Caco-2 (cell line): ENCODE measurements at regions not wholly inside any gene's neighbourhood (a gene's known extent, or its start where the extent isn't known, plus 50 kb on each side); places are given as distances from the start of the nearest gene placed in this dataset.
"Not testable (repeated sequence)": the region's sequence is repeated elsewhere in the genome, so short reads cannot be mapped to it uniquely, and the experiment has no call there.

Experiments
- BruUV-seq: library from RNA; stranded (reverse); fragments of 400-500 nt; replicated peaks from 2 replicates; lab custom pipeline; 2021; lab: Mats Ljungman, UMichigan
- CTCF ChIA-PET: fragments of 300-600 bp; sonication (Branson Sonifier 250); formaldehyde crosslinking; loops from one replicate; lab custom pipeline; 2022; ENCODE audit warnings: antibody characterized with exemption; lab: Charles Lee
- POLR2A ChIA-PET: fragments of 300-600 bp; sonication (Branson Sonifier 250); formaldehyde crosslinking; loops from one replicate; lab custom pipeline; 2022; ENCODE audit warnings: antibody characterized with exemption; lab: Charles Lee
- DNase-seq, 2 experiments: peaks; one replicate each; pipeline versions ENCODE4 v3.0.0 to v3.0.0-alpha.2; 2020 to 2022
- H3K27me3 ChIP-seq: replicated peaks from 2 replicates; pipeline ENCODE4 v1.6.0; 2011; ENCODE audit warnings: low read length; ENCODE audit not compliant: control insufficient read depth, insufficient read depth
- H3K36me3 ChIP-seq: 2 replicates; pipeline ENCODE4 v1.5.1; 2011; ENCODE audit warnings: low read length; ENCODE audit not compliant: control insufficient read depth, insufficient read depth
- H3K4me1 ChIP-seq: fragments of 250-450 bp; sonication (Bioruptor Pico); 2 replicates; pipeline ENCODE4 v1.5.1; 2020; ENCODE audit warnings: mild to moderate bottlenecking
- H3K4me3 ChIP-seq: 2 replicates; pipeline ENCODE4 v1.5.1; 2011; ENCODE audit warnings: low read depth, mild to moderate bottlenecking, control low read depth, low read length
- H3K9me3 ChIP-seq: fragments of 250-450 bp; sonication (Bioruptor Pico); 2 replicates; pipeline ENCODE4 v1.5.1; 2020; ENCODE audit warnings: mild to moderate bottlenecking, moderate library complexity
- H3K27ac Mint-ChIP-seq: one replicate; pipeline ENCODE4 v1.8.0; 2022; ENCODE audit warnings: mixed read lengths; ENCODE audit not compliant: unreplicated experiment
- H3K27me3 Mint-ChIP-seq: one replicate; pipeline ENCODE4 v1.8.0; 2022; ENCODE audit warnings: mixed read lengths; ENCODE audit not compliant: insufficient read depth, unreplicated experiment
- H3K36me3 Mint-ChIP-seq: one replicate; pipeline ENCODE4 v1.8.0; 2022; ENCODE audit warnings: mild to moderate bottlenecking, mixed read lengths; ENCODE audit not compliant: insufficient read depth, unreplicated experiment
- H3K4me1 Mint-ChIP-seq: one replicate; pipeline ENCODE4 v1.8.0; 2022; ENCODE audit warnings: low read depth, mixed read lengths; ENCODE audit not compliant: unreplicated experiment
- H3K4me3 Mint-ChIP-seq: one replicate; pipeline ENCODE4 v1.8.0; 2022; ENCODE audit warnings: mild to moderate bottlenecking, moderate library complexity, mixed read lengths; ENCODE audit not compliant: unreplicated experiment
- H3K9me3 Mint-ChIP-seq: one replicate; pipeline ENCODE4 v1.8.0; 2022; ENCODE audit warnings: mixed read lengths; ENCODE audit not compliant: unreplicated experiment
- intact Hi-C: fragments of 100-400 bp; cut with micrococcal nuclease; formaldehyde crosslinking; loops from one replicate; pipeline ENCODE4 v1.10.0; 2022; ENCODE audit not compliant: unreplicated experiment

- intact Hi-C loops, H3K27me3 ChIP-seq, BruUV-seq, H3K36me3 ChIP-seq, H3K27me3 Mint-ChIP-seq, H3K4me1 Mint-ChIP-seq, H3K4me3 ChIP-seq, H3K4me3 Mint-ChIP-seq, H3K4me1 ChIP-seq, H3K9me3 ChIP-seq, DNase-seq, H3K9me3 Mint-ChIP-seq, CTCF ChIA-PET, H3K27ac Mint-ChIP-seq, H3K36me3 Mint-ChIP-seq, POLR2A ChIA-PET: not testable (repeated sequence)
Measured at GRCh38 chr4:3983518-3984125, 217.4 kb downstream of the ADRA2C start.

- H3K27me3 ChIP-seq, H3K36me3 Mint-ChIP-seq, intact Hi-C loops, H3K4me1 ChIP-seq, H3K36me3 ChIP-seq, CTCF ChIA-PET, H3K4me3 ChIP-seq, H3K27me3 Mint-ChIP-seq, H3K4me1 Mint-ChIP-seq, H3K9me3 ChIP-seq, POLR2A ChIA-PET, H3K9me3 Mint-ChIP-seq, H3K27ac Mint-ChIP-seq, DNase-seq, BruUV-seq: not testable (repeated sequence)
- H3K4me3 Mint-ChIP-seq, result peak overlapping the region; percentile 36
Measured at GRCh38 chr4:3984796-3985195, 218.6 kb downstream of the ADRA2C start.

- H3K36me3 ChIP-seq, CTCF ChIA-PET, H3K27me3 Mint-ChIP-seq, H3K27me3 ChIP-seq, H3K4me3 ChIP-seq, BruUV-seq, H3K27ac Mint-ChIP-seq, H3K4me3 Mint-ChIP-seq, H3K36me3 Mint-ChIP-seq, H3K4me1 ChIP-seq, H3K9me3 Mint-ChIP-seq, H3K9me3 ChIP-seq, intact Hi-C loops, DNase-seq, H3K4me1 Mint-ChIP-seq, POLR2A ChIA-PET: not testable (repeated sequence)
Measured at GRCh38 chr4:3986412-3986811, 220.2 kb downstream of the ADRA2C start.

- H3K36me3 ChIP-seq, H3K9me3 ChIP-seq, H3K27me3 ChIP-seq, CTCF ChIA-PET, H3K4me3 Mint-ChIP-seq, BruUV-seq, H3K36me3 Mint-ChIP-seq, H3K4me1 Mint-ChIP-seq, H3K27me3 Mint-ChIP-seq, H3K9me3 Mint-ChIP-seq, H3K4me1 ChIP-seq, H3K27ac Mint-ChIP-seq, H3K4me3 ChIP-seq, DNase-seq, POLR2A ChIA-PET, intact Hi-C loops: not testable (repeated sequence)
Measured at GRCh38 chr4:3997386-3997785, 229.3 kb downstream of the OTOP1 start.

GRCh38 chr4:4004036-4004435 is 222.7 kb downstream of the OTOP1 start:
- H3K4me1 ChIP-seq, POLR2A ChIA-PET, H3K27me3 ChIP-seq, H3K36me3 ChIP-seq, BruUV-seq, H3K27ac Mint-ChIP-seq, H3K9me3 ChIP-seq, H3K4me3 Mint-ChIP-seq, H3K4me1 Mint-ChIP-seq, H3K4me3 ChIP-seq, H3K36me3 Mint-ChIP-seq, H3K9me3 Mint-ChIP-seq, DNase-seq, CTCF ChIA-PET, H3K27me3 Mint-ChIP-seq: not testable (repeated sequence)
- intact Hi-C loops, result loop anchor here (10.0 kb wide), 1 partner anchor 91 kb away; no protein-coding TSS in a partner anchor

- H3K36me3 ChIP-seq, H3K4me1 Mint-ChIP-seq, H3K27ac Mint-ChIP-seq, H3K4me1 ChIP-seq, DNase-seq, POLR2A ChIA-PET, H3K9me3 Mint-ChIP-seq, H3K27me3 Mint-ChIP-seq, H3K27me3 ChIP-seq, H3K9me3 ChIP-seq, H3K4me3 Mint-ChIP-seq, H3K36me3 Mint-ChIP-seq, H3K4me3 ChIP-seq, CTCF ChIA-PET, BruUV-seq: not testable (repeated sequence)
- intact Hi-C loops, result loop anchor here (10.0 kb wide), 1 partner anchor 90 kb away; no protein-coding TSS in a partner anchor
Measured at GRCh38 chr4:4004702-4005101, 222.0 kb downstream of the OTOP1 start.

GRCh38 chr4:4006356-4006755 is 220.4 kb downstream of the OTOP1 start:
- intact Hi-C loops, result loop anchor here (10.0 kb wide), 1 partner anchor 88 kb away; no protein-coding TSS in a partner anchor
- H3K4me1 ChIP-seq, H3K36me3 Mint-ChIP-seq, BruUV-seq, H3K4me3 ChIP-seq, CTCF ChIA-PET, H3K4me1 Mint-ChIP-seq, H3K27me3 Mint-ChIP-seq, H3K4me3 Mint-ChIP-seq, H3K9me3 ChIP-seq, H3K27ac Mint-ChIP-seq, DNase-seq, H3K9me3 Mint-ChIP-seq, H3K36me3 ChIP-seq, H3K27me3 ChIP-seq, POLR2A ChIA-PET: not testable (repeated sequence)
